GM23338 (cell line): ENCODE measurements at regions not wholly inside any gene's neighbourhood (a gene's known extent, or its start where the extent isn't known, plus 50 kb on each side); places are given as distances from the start of the nearest gene placed in this dataset.
A peak's percentile ranks its signal among the peaks of the same experiment; 100 is the strongest.

Source experiments
- ATAC-seq: fragments of 200-7000 bp; cut with Tn5 transposase; 3 replicates; pipeline ENCODE4 v1.9.1; 2020
- DNase-seq: peaks from one replicate; pipeline ENCODE4 v3.0.0-alpha.2; 2015; ENCODE audit warnings: low spot score
- H2AFZ ChIP-seq: fragments of 200-600 bp; sonication (generic); 2 replicates; pipeline ENCODE4 v1.8.0; 2016; ENCODE audit warnings: antibody characterized with exemption, mild to moderate bottlenecking, moderate library complexity
- H3F3A ChIP-seq: fragments of 200-600 bp; sonication (generic); replicated peaks from 2 replicates; pipeline ENCODE4 v1.8.0; 2017; ENCODE audit warnings: antibody characterized with exemption, mixed run types, low read depth
- H3K27ac ChIP-seq: fragments of 200-600 bp; sonication (generic); 2 replicates; pipeline ENCODE4 v1.6.1; 2016; ENCODE audit warnings: low read depth
- H3K27me3 ChIP-seq: fragments of 200-600 bp; sonication (generic); 2 replicates; pipeline ENCODE4 v1.8.0; 2016; ENCODE audit warnings: mild to moderate bottlenecking, mixed run types, moderate library complexity; ENCODE audit not compliant: insufficient read depth
- H3K36me3 ChIP-seq: fragments of 200-600 bp; sonication (generic); 2 replicates; pipeline ENCODE4 v1.8.0; 2016; ENCODE audit warnings: mild to moderate bottlenecking; ENCODE audit not compliant: insufficient read depth
- H3K4me1 ChIP-seq: fragments of 200-600 bp; sonication (generic); 2 replicates; pipeline ENCODE4 v1.8.0; 2016; ENCODE audit warnings: mild to moderate bottlenecking, moderate library complexity; ENCODE audit not compliant: insufficient read depth
- H3K4me2 ChIP-seq: fragments of 200-600 bp; sonication (generic); 2 replicates; pipeline ENCODE4 v1.7.1; 2017; ENCODE audit warnings: mixed run types
- H3K4me3 ChIP-seq: fragments of 200-600 bp; sonication (generic); 2 replicates; pipeline ENCODE4 v1.6.1; 2016; ENCODE audit warnings: mixed run types
- H3K79me2 ChIP-seq: fragments of 200-600 bp; sonication (generic); replicated peaks from 2 replicates; pipeline ENCODE4 v1.8.0; 2017; ENCODE audit warnings: mild to moderate bottlenecking; ENCODE audit not compliant: insufficient read depth
- H3K9me2 ChIP-seq: fragments of 200-600 bp; sonication (generic); 2 replicates; pipeline ENCODE4 v1.8.0; 2017; ENCODE audit not compliant: insufficient read depth
- H4K20me1 ChIP-seq: fragments of 200-600 bp; sonication (generic); replicated peaks from 2 replicates; pipeline ENCODE4 v1.8.0; 2017; ENCODE audit warnings: mild to moderate bottlenecking; ENCODE audit not compliant: insufficient read depth
- H3K27ac Mint-ChIP-seq: 2 replicates; pipeline ENCODE4 v1.8.0; 2020; ENCODE audit warnings: inconsistent platforms, mild to moderate bottlenecking, moderate library complexity, mixed read lengths
- H3K27me3 Mint-ChIP-seq: 3 replicates; pipeline ENCODE4 v1.8.0; 2022; ENCODE audit warnings: low read depth, mild to moderate bottlenecking, moderate library complexity, mixed read lengths, inconsistent platforms; ENCODE audit not compliant: insufficient read depth, poor library complexity
- H3K36me3 Mint-ChIP-seq: 3 replicates; pipeline ENCODE4 v1.8.0; 2021; ENCODE audit warnings: low read depth, mild to moderate bottlenecking, inconsistent platforms, moderate library complexity, mixed read lengths
- H3K4me1 Mint-ChIP-seq: 3 replicates; pipeline ENCODE4 v1.8.0; 2020; ENCODE audit warnings: mild to moderate bottlenecking, inconsistent platforms, mixed read lengths
- H3K4me3 Mint-ChIP-seq: 3 replicates; pipeline ENCODE4 v1.8.0; 2021; ENCODE audit warnings: moderate library complexity, mild to moderate bottlenecking, inconsistent platforms, mixed read lengths
- H3K9me3 Mint-ChIP-seq: 3 replicates; pipeline ENCODE4 v1.8.0; 2020; ENCODE audit warnings: moderate library complexity, mild to moderate bottlenecking, inconsistent platforms, mixed read lengths
- ETS1 ChIP-seq: IDR thresholded peaks from 2 replicates; pipeline ENCODE4 v1.6.1; 2016; ENCODE audit warnings: antibody characterized with exemption
- JUNB ChIP-seq: IDR thresholded peaks from one replicate; pipeline ENCODE4 v1.6.1; 2016; ENCODE audit warnings: antibody characterized with exemption; ENCODE audit not compliant: unreplicated experiment
- NANOG ChIP-seq: IDR thresholded peaks from 2 replicates; pipeline ENCODE4 v1.6.1; 2016; ENCODE audit warnings: antibody characterized with exemption, borderline replicate concordance
- POLR2AphosphoS5 ChIP-seq: IDR thresholded peaks from 2 replicates; pipeline ENCODE4 v1.6.1; 2016; ENCODE audit warnings: antibody characterized with exemption, low read depth
- REST ChIP-seq: IDR thresholded peaks from one replicate; pipeline ENCODE4 v1.6.1; 2018; ENCODE audit warnings: antibody characterized with exemption; ENCODE audit not compliant: unreplicated experiment
- TF ChIP-seq, protein P1 (sequence below), 2 experiments: fragments of 200-600 bp in 1 of 2; sonication (generic) in 1 of 2; conservative IDR thresholded peaks; 2 replicates each; pipeline versions ENCODE4 v1.5.1 to v1.6.1; 2016 to 2017; ENCODE audit warnings: antibody characterized with exemption in 2 of 2, low read depth in 2 of 2, mild to moderate bottlenecking in 2 of 2, moderate library complexity in 1 of 2

- TF ChIP-seq REST: no peak
- TF ChIP-seq, protein P1, sequence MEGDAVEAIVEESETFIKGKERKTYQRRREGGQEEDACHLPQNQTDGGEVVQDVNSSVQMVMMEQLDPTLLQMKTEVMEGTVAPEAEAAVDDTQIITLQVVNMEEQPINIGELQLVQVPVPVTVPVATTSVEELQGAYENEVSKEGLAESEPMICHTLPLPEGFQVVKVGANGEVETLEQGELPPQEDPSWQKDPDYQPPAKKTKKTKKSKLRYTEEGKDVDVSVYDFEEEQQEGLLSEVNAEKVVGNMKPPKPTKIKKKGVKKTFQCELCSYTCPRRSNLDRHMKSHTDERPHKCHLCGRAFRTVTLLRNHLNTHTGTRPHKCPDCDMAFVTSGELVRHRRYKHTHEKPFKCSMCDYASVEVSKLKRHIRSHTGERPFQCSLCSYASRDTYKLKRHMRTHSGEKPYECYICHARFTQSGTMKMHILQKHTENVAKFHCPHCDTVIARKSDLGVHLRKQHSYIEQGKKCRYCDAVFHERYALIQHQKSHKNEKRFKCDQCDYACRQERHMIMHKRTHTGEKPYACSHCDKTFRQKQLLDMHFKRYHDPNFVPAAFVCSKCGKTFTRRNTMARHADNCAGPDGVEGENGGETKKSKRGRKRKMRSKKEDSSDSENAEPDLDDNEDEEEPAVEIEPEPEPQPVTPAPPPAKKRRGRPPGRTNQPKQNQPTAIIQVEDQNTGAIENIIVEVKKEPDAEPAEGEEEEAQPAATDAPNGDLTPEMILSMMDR (conservative IDR thresholded peaks at IDR 0.05; ENCODE audit: low read depth in 2 of 2): no peak
- no peak for TF ChIP-seq JUNB
- no peak for TF ChIP-seq POLR2AphosphoS5
- TF ChIP-seq NANOG: no peak
- TF ChIP-seq ETS1: no peak
Measured at GRCh38 chr1:218848009-218848408, 325.7 kb upstream of the LYPLAL1 start (continued).

DNA sequence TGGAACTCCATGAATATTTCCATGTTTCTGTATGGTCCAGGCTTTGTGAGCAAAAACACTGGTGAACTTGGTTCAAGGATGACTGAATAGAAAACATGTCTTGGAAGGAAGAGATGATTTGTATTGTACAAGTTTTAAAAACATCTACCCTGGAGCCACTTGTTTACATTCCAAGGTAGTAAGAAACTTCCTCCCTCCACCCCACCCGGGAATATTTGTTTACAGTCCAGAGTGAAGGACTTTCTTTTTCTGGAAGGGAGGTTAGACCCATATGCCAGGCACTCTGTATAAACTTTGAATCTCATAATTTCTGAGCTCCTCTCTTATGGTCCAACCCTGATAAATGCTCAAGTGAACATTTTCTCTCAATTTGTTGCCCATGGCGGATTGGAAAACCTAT, 323.3 kb upstream of the LYPLAL1 start:
- ATAC-seq (no peak), DNase-seq (no peak)
- no peaks in the 10 kb centered on the region; the same call in 1 of the 2 replicates for H3K4me1 ChIP-seq
- Mint-ChIP-seq H3K4me1 (no peaks in the 10 kb centered on the region), H3K4me3 (no peak overlapping the region), H3K9me3 (no peaks in the 10 kb centered on the region), H3K27ac (no peak overlapping the region), H3K27me3 (no peaks in the 10 kb centered on the region), H3K36me3 (no peaks in the 10 kb centered on the region)
- no peaks in the 10 kb centered on the region for H3K27me3 ChIP-seq
- no peak for TF ChIP-seq REST
- H4K20me1 ChIP-seq: no peaks in the 10 kb centered on the region
- H3K27ac ChIP-seq: no peak overlapping the region
- no peaks in the 10 kb centered on the region for H3F3A ChIP-seq
- no peaks in the 10 kb centered on the region for H3K9me2 ChIP-seq
- H3K4me3 ChIP-seq: no peak overlapping the region
- H3K79me2 ChIP-seq: no peaks in the 10 kb centered on the region
- H3K4me2 ChIP-seq: no peak overlapping the region
- H3K36me3 ChIP-seq: no peaks in the 10 kb centered on the region
- H2AFZ ChIP-seq: 0 out of 2 replicates have a peak overlapping the region, but pooled peaks have one; percentile 15
